Ishikawa (cell line): ENCODE measurements at regions not wholly inside any gene's neighbourhood (a gene's known extent, or its start where the extent isn't known, plus 50 kb on each side); places are given as distances from the start of the nearest gene placed in this dataset.

Source experiments
- CEBPB ChIP-seq: IDR thresholded peaks from 2 replicates; pipeline ENCODE4 v1.6.1; 2012
- CREB1 ChIP-seq: IDR thresholded peaks from 2 replicates; pipeline ENCODE4 v1.6.1; 2012; ENCODE audit warnings: low read depth
- EGR1 ChIP-seq: IDR thresholded peaks from 2 replicates; pipeline ENCODE4 v1.6.1; 2012
- EP300 ChIP-seq: IDR thresholded peaks from 2 replicates; pipeline ENCODE4 v1.6.1; 2012; ENCODE audit warnings: borderline replicate concordance
- FOXM1 ChIP-seq: IDR thresholded peaks from 2 replicates; pipeline ENCODE4 v1.6.1; 2012; ENCODE audit warnings: low read depth, borderline replicate concordance
- MAX ChIP-seq: IDR thresholded peaks from 2 replicates; pipeline ENCODE4 v1.6.1; 2012
- NFIC ChIP-seq: IDR thresholded peaks from 2 replicates; pipeline ENCODE4 v1.6.1; 2012
- RAD21 ChIP-seq: IDR thresholded peaks from 2 replicates; pipeline ENCODE4 v1.6.1; 2012; ENCODE audit warnings: low read depth
- REST ChIP-seq: IDR thresholded peaks from 2 replicates; pipeline ENCODE4 v1.6.1; 2012; ENCODE audit warnings: low read depth, mild to moderate bottlenecking
- TAF1 ChIP-seq: IDR thresholded peaks from 2 replicates; pipeline ENCODE4 v1.6.1; 2012; ENCODE audit warnings: low read depth, mild to moderate bottlenecking
- TCF12 ChIP-seq: IDR thresholded peaks from 2 replicates; pipeline ENCODE4 v1.6.1; 2012; ENCODE audit warnings: low read depth
- TEAD4 ChIP-seq: IDR thresholded peaks from 2 replicates; pipeline ENCODE4 v1.6.1; 2012
- USF1 ChIP-seq: IDR thresholded peaks from 2 replicates; pipeline ENCODE4 v1.6.1; 2012
- YY1 ChIP-seq: IDR thresholded peaks from 2 replicates; pipeline ENCODE4 v1.6.1; 2012; ENCODE audit warnings: low read depth
- ZBTB7A ChIP-seq: IDR thresholded peaks from 2 replicates; pipeline ENCODE4 v1.6.1; 2012; ENCODE audit warnings: low read depth

GRCh38 chr15:39497016-39497758 lies 83.7 kb upstream of the THBS1 start:
- TF ChIP-seq TCF12 (no peak), EGR1 (no peak), EP300 (no peak)

- no peak for TF ChIP-seq MAX
- TF ChIP-seq YY1: no peak
- no peak for TF ChIP-seq REST
- TF ChIP-seq TAF1: no peak
- TF ChIP-seq NFIC: no peak
- no peak for TF ChIP-seq FOXM1
Measured at GRCh38 chr15:39497759-39498565, 82.9 kb upstream of the THBS1 start.

- TF ChIP-seq ZBTB7A: no peak
- TF ChIP-seq REST: no peak
- TF ChIP-seq CREB1: no peak
- no peak for TF ChIP-seq USF1
- no peak for TF ChIP-seq EGR1
- no peak for TF ChIP-seq FOXM1
- TF ChIP-seq TAF1: no peak
- TF ChIP-seq EP300: no peak
- no peak for TF ChIP-seq NFIC
- no peak for TF ChIP-seq CEBPB
- no peak for TF ChIP-seq MAX
- no peak for TF ChIP-seq TCF12
- no peak for TF ChIP-seq TEAD4
- no peak for TF ChIP-seq YY1
- TF ChIP-seq RAD21: no peak
Measured at GRCh38 chr15:39498629-39499028, 82.2 kb upstream of the THBS1 start.

- TF ChIP-seq CEBPB: no peak
- TF ChIP-seq CREB1: no peak
- no peak for TF ChIP-seq EGR1
- no peak for TF ChIP-seq REST
- no peak for TF ChIP-seq RAD21
- TF ChIP-seq USF1: no peak
- TF ChIP-seq FOXM1: no peak
- no peak for TF ChIP-seq YY1
- TF ChIP-seq TAF1: no peak
- TF ChIP-seq ZBTB7A: no peak
- no peak for TF ChIP-seq TEAD4
- no peak for TF ChIP-seq EP300
- TF ChIP-seq MAX: no peak
Measured at GRCh38 chr15:39499042-39499441, 81.8 kb upstream of the THBS1 start.
